GM18499 (cell line): ENCODE measurements at regions not wholly inside any gene's neighbourhood (a gene's known extent, or its start where the extent isn't known, plus 50 kb on each side); places are given as distances from the start of the nearest gene placed in this dataset.
"Not testable (repeated sequence)": the region's sequence is repeated elsewhere in the genome, so short reads cannot be mapped to it uniquely, and the experiment has no call there.

ENCODE experiments used
- ATAC-seq: cut with Tn5 transposase; IDR thresholded peaks from one replicate; pipeline ENCODE4 v1.9.1; 2021; ENCODE audit warnings: moderate number of reproducible peaks; ENCODE audit not compliant: insufficient read depth, unreplicated experiment

GRCh38 chr13:112171570-112171965 is 104.6 kb downstream of the SOX1 start:
- no peak for ATAC-seq

GRCh38 chr13:112172017-112172416 is 105.1 kb downstream of the SOX1 start:
- ATAC-seq, result no peak

GRCh38 chr13:112172641-112173251 is 105.8 kb downstream of the SOX1 start:
- no peak for ATAC-seq

- no peak for ATAC-seq
Observed at GRCh38 chr13:112174476-112175110, 107.6 kb downstream of the SOX1 start.

GRCh38 chr13:112175162-112176075 is 108.5 kb downstream of the SOX1 start:
- no peak for ATAC-seq

- ATAC-seq, result not testable (repeated sequence)
Observed at GRCh38 chr13:112176141-112177119, 109.5 kb downstream of the SOX1 start.

- ATAC-seq, result no peak
Observed at GRCh38 chr13:112177450-112178288, 110.7 kb downstream of the SOX1 start.

GRCh38 chr13:112178769-112179168 is 111.8 kb downstream of the SOX1 start:
- ATAC-seq, result no peak

GRCh38 chr13:112179421-112179820 is 112.5 kb downstream of the SOX1 start:
- no peak for ATAC-seq

- ATAC-seq, result no peak
Observed at GRCh38 chr13:112179995-112180394, 113.0 kb downstream of the SOX1 start.

- ATAC-seq, result no peak
Observed at GRCh38 chr13:112181336-112182067, 114.6 kb downstream of the SOX1 start.

- ATAC-seq, result no peak
Observed at GRCh38 chr13:112182251-112182650, 115.3 kb downstream of the SOX1 start.

- no peak for ATAC-seq
Observed at GRCh38 chr13:112182846-112183531, 116.0 kb downstream of the SOX1 start.

- ATAC-seq, result no peak
Observed at GRCh38 chr13:112183532-112184090, 116.7 kb downstream of the SOX1 start.

- no peak for ATAC-seq
Observed at GRCh38 chr13:112184261-112184660, 117.3 kb downstream of the SOX1 start.

- no peak for ATAC-seq
Observed at GRCh38 chr13:112184851-112185371, 118.0 kb downstream of the SOX1 start.

GRCh38 chr13:112185466-112185865 is 118.5 kb downstream of the SOX1 start:
- ATAC-seq, result no peak
